B cell (primary cell): ENCODE measurements at regions not wholly inside any gene's neighbourhood (a gene's known extent, or its start where the extent isn't known, plus 50 kb on each side); places are given as distances from the start of the nearest gene placed in this dataset.

Experiments
- ATAC-seq: fragments of 200-7000 bp; cut with Tn5 transposase; one replicate; pipeline ENCODE4 v1.10.0; 2021; ENCODE audit warnings: low read depth, mild to moderate bottlenecking, moderate number of reproducible peaks, moderate library complexity
- CTCF ChIA-PET: fragments of 350-600 bp; sonication (Branson Sonifier 250); formaldehyde crosslinking; loops from one replicate; lab custom pipeline; 2021; ENCODE audit warnings: antibody characterized with exemption, inconsistent platforms; lab: Charles Lee
- POLR2A ChIA-PET: fragments of 350-600 bp; sonication (Branson Sonifier 250); formaldehyde crosslinking; loops from one replicate; lab custom pipeline; 2021; ENCODE audit warnings: antibody characterized with exemption; lab: Charles Lee
- DNase-seq: peaks from one replicate; pipeline ENCODE4 v3.0.0; 2013
- H2AFZ ChIP-seq: 2 replicates; pipeline ENCODE4 v1.6.1; 2012; ENCODE audit warnings: mild to moderate bottlenecking, low read depth, low read length; ENCODE audit not compliant: insufficient read depth, poor library complexity, severe bottlenecking
- H3K27ac ChIP-seq, 2 donors: 1 replicate in 1 of 2; 2 replicates in 1 of 2; pipeline ENCODE4 v1.5.1; 2012 to 2013; ENCODE audit warnings: low read length in 2 of 2, mild to moderate bottlenecking in 2 of 2, moderate library complexity in 1 of 2
- H3K27me3 ChIP-seq, 4 experiments: fragments of 200-600 bp in 1 of 4; sonication (generic) in 1 of 4; replicated peaks in 1 of 4; 1 replicate in 2 of 4; 2 replicates in 2 of 4; pipeline versions ENCODE4 v1.6.1 to v1.7.0; 2013 to 2016; ENCODE audit warnings: low read length in 3 of 4, mild to moderate bottlenecking in 2 of 4, mixed read lengths in 1 of 4, moderate library complexity in 1 of 4; ENCODE audit not compliant: insufficient read depth in 4 of 4, control insufficient read depth in 3 of 4; ENCODE audit errors: control extremely low read depth in 1 of 4
- H3K36me3 ChIP-seq, 2 experiments: replicated peaks in 1 of 2; 1 replicate in 1 of 2; 2 replicates in 1 of 2; pipeline versions ENCODE4 v1.6.1 to v1.7.1; 2013; ENCODE audit warnings: low read length in 1 of 2; ENCODE audit not compliant: insufficient read depth in 2 of 2, control insufficient read depth in 1 of 2; ENCODE audit errors: control extremely low read depth in 1 of 2, extremely low read depth in 1 of 2
- H3K4me1 ChIP-seq, 2 donors: fragments of 200-600 bp in 1 of 2; sonication (generic) in 1 of 2; 1 replicate in 1 of 2; 2 replicates in 1 of 2; pipeline versions ENCODE4 v1.5.1 to v1.6.1; 2013 to 2017; ENCODE audit warnings: low read length in 2 of 2; ENCODE audit not compliant: control insufficient read depth in 2 of 2, insufficient read depth in 2 of 2
- H3K4me2 ChIP-seq: replicated peaks from 2 replicates; pipeline ENCODE3; 2012; ENCODE audit warnings: mild to moderate bottlenecking, low read depth, low read length; ENCODE audit not compliant: poor library complexity, severe bottlenecking
- H3K4me3 ChIP-seq, 5 experiments: fragments of 200-600 bp in 1 of 5; sonication (generic) in 1 of 5; 1 replicate in 3 of 5; 2 replicates in 2 of 5; pipeline versions ENCODE4 v1.5.1 to v1.7.0; 2011 to 2016; ENCODE audit warnings: low read length in 4 of 5, mild to moderate bottlenecking in 4 of 5, low read depth in 2 of 5, control low read depth in 1 of 5, moderate library complexity in 1 of 5; ENCODE audit not compliant: insufficient read depth in 1 of 5; ENCODE audit errors: control extremely low read depth in 1 of 5, extremely low read depth in 1 of 5
- H3K79me2 ChIP-seq: fragments of 200-600 bp; sonication (generic); one replicate; pipeline ENCODE4 v1.6.0; 2016; ENCODE audit warnings: low read length; ENCODE audit not compliant: control insufficient read depth, insufficient read depth
- H3K9ac ChIP-seq: fragments of 200-600 bp; sonication (generic); 2 replicates; pipeline ENCODE4 v1.6.1; 2017; ENCODE audit warnings: mild to moderate bottlenecking, low read length, moderate library complexity
- H3K9me3 ChIP-seq, 3 donors: one replicate each; pipeline versions ENCODE4 v1.6.1 to v1.7.1; 2013; ENCODE audit warnings: low read length in 2 of 3; ENCODE audit not compliant: control insufficient read depth in 2 of 3, insufficient read depth in 1 of 3; ENCODE audit errors: control extremely low read depth in 1 of 3
- H4K20me1 ChIP-seq: 2 replicates; pipeline ENCODE4 v1.6.0; 2012; ENCODE audit warnings: mild to moderate bottlenecking, low read length; ENCODE audit not compliant: insufficient read depth, control insufficient read depth, poor library complexity, severe bottlenecking
- H3K27ac Mint-ChIP-seq: one replicate; pipeline ENCODE4 v1.8.0; 2021; ENCODE audit warnings: mixed read lengths
- H3K27me3 Mint-ChIP-seq: one replicate; pipeline ENCODE4 v1.8.0; 2021; ENCODE audit warnings: mixed read lengths
- H3K4me1 Mint-ChIP-seq: one replicate; pipeline ENCODE4 v1.8.0; 2021; ENCODE audit warnings: mixed read lengths
- H3K4me3 Mint-ChIP-seq: one replicate; pipeline ENCODE4 v1.8.0; 2021; ENCODE audit warnings: mixed read lengths
- H3K9me3 Mint-ChIP-seq: one replicate; pipeline ENCODE4 v1.8.0; 2022; ENCODE audit warnings: mixed read lengths; ENCODE audit not compliant: insufficient read depth
- EZH2 ChIP-seq: IDR thresholded peaks from 2 replicates; pipeline ENCODE4 v1.6.1; 2012; ENCODE audit warnings: borderline replicate concordance, low read depth, mild to moderate bottlenecking, moderate library complexity, low read length; ENCODE audit not compliant: insufficient read depth, poor library complexity, severe bottlenecking
- WGBS: methylation state at CpG from one replicate; pipeline ENCODE4 v1.1.5; 2013; ENCODE audit warnings: missing lambda C conversion rate; ENCODE audit not compliant: insufficient coverage; 5-methylcytosine and 5-hydroxymethylcytosine counted together
- intact Hi-C: fragments of 100-400 bp; cut with micrococcal nuclease; formaldehyde crosslinking; loops from one replicate; pipeline ENCODE4 v1.10.0; 2022
- TF ChIP-seq, protein P1 (sequence below): fragments of 200-600 bp; IDR thresholded peaks from one replicate; pipeline ENCODE4 v1.8.0; 2022; ENCODE audit warnings: antibody characterized with exemption, mild to moderate bottlenecking

DNA sequence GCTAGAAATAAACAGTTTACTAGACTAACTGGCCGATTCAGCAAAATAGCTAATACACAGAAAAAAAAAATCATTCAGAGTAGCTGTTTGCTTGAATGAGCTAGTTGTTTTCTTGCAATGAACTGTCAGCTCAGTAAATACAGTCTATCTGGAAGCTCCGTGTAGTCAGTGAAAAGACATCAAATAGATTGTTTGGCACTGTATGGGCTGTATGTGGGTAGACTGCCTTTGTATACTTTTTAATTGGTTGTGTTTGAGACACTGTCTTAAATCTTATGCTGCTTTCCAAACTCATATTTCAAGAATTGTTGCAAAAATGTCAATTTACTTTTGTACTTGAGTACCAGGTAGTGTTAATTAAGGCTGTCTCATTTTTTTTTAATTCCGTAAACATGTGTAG is 61.6 kb upstream of the GPR174 start:
- no peak for DNase-seq
- CTCF ChIA-PET = interaction anchor here (1.7 to 5.5 kb wide), 3 partner anchors 8 to 326 kb away, joined by 3 to 39 read pairs (median 5); no protein-coding TSS in a partner anchor

DNA sequence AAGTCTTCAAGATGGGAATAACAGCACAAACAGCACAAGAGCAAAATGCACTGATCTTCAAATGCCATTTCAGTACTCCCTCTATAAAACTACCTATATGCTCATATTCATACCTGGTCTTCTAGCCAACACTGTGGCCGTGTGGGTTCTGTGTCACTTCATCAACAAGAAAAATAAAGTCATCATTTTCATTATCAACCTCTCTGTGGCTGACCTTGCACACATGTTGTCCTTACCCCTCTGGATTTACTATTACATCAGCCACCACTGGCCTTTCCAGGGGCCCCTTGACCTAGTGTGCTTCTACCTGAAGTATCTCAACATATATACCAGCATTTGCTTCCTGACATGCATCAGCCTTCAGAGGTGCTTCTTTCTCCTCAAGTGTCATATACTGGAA is 59.6 kb upstream of the GPR174 start:
- ATAC-seq = no peak
- Histone ChIP-seq H3K9me3 (no peaks in the 10 kb centered on the region), H4K20me1 (no peaks in the 10 kb centered on the region), H3K79me2 (no peaks in the 10 kb centered on the region), H3K27me3 (no peaks in the 10 kb centered on the region), H3K4me2 (no peak overlapping the region), H3K4me3 (no peak overlapping the region), H3K4me1 (peaks cover 19% of the 10 kb centered on the region in 2 donors), H3K27ac (no peak overlapping the region), H3K36me3 (no peaks in the 10 kb centered on the region), H3K9ac (no peak overlapping the region), H2AFZ (no peak overlapping the region)
- TF ChIP-seq, protein P1, sequence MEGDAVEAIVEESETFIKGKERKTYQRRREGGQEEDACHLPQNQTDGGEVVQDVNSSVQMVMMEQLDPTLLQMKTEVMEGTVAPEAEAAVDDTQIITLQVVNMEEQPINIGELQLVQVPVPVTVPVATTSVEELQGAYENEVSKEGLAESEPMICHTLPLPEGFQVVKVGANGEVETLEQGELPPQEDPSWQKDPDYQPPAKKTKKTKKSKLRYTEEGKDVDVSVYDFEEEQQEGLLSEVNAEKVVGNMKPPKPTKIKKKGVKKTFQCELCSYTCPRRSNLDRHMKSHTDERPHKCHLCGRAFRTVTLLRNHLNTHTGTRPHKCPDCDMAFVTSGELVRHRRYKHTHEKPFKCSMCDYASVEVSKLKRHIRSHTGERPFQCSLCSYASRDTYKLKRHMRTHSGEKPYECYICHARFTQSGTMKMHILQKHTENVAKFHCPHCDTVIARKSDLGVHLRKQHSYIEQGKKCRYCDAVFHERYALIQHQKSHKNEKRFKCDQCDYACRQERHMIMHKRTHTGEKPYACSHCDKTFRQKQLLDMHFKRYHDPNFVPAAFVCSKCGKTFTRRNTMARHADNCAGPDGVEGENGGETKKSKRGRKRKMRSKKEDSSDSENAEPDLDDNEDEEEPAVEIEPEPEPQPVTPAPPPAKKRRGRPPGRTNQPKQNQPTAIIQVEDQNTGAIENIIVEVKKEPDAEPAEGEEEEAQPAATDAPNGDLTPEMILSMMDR = no peak
- TF ChIP-seq EZH2 = no peak
- Mint-ChIP-seq H3K4me1 (peaks cover 19% of the 10 kb centered on the region), H3K9me3 (no peaks in the 10 kb centered on the region), H3K4me3 (no peak overlapping the region), H3K27ac (no peak overlapping the region), H3K27me3 (no peaks in the 10 kb centered on the region)
- POLR2A ChIA-PET = no interaction called here
- 83% methylated on average over 1 of the region's 1 CpG for WGBS
- DNase-seq = no peak
- intact Hi-C loops = loop anchor here (5.0 to 10.0 kb wide), 3 partner anchors 62 to 950 kb away; partner anchors contain the start of gene TAF9B
- CTCF ChIA-PET = interaction anchor here (1.0 kb wide), 1 partner anchor 185 kb away, joined by 3 read pairs; no protein-coding TSS in a partner anchor

More for the DNA sequence above, 61.6 kb upstream of the GPR174 start:
- POLR2A ChIA-PET = interaction anchor here (1.1 kb wide), 1 partner anchor 978 kb away, joined by 3 read pairs; the partner anchor contains the start of gene PGK1
- Histone ChIP-seq H3K4me3 (no peak overlapping the region), H2AFZ (no peak overlapping the region), H3K4me1 (peaks cover 4 to 9% of the 10 kb centered on the region in 2 donors), H3K9ac (no peak overlapping the region), H3K4me2 (no peak overlapping the region), H4K20me1 (no peaks in the 10 kb centered on the region), H3K79me2 (no peaks in the 10 kb centered on the region), H3K27me3 (no peaks in the 10 kb centered on the region), H3K27ac (no peak overlapping the region), H3K36me3 (no peaks in the 10 kb centered on the region), H3K9me3 (no peaks in the 10 kb centered on the region)
- Mint-ChIP-seq H3K27me3 (no peaks in the 10 kb centered on the region), H3K27ac (no peak overlapping the region), H3K4me1 (peaks cover 10% of the 10 kb centered on the region), H3K4me3 (no peak overlapping the region), H3K9me3 (no peaks in the 10 kb centered on the region)
- TF ChIP-seq, protein P1 = no peak
- TF ChIP-seq EZH2 = no peak
- no CpG with 5 or more reads among the region's 3 CpGs for WGBS
- ATAC-seq = no peak
- intact Hi-C loops = loop anchor here (1.0 to 10.0 kb wide), 6 partner anchors 64 to 948 kb away; partner anchors contain the start of gene TAF9B
